Loucy (cell line): ENCODE measurements at regions not wholly inside any gene's neighbourhood (a gene's known extent, or its start where the extent isn't known, plus 50 kb on each side); places are given as distances from the start of the nearest gene placed in this dataset.

Experiments used
- EZH2phosphoT487 ChIP-seq: fragments of 200-600 bp; IDR thresholded peaks from 2 replicates; pipeline ENCODE4 v1.6.1; 2018; ENCODE audit warnings: antibody characterized with exemption, mild to moderate bottlenecking, moderate library complexity, borderline replicate concordance
- TF ChIP-seq, protein P1 (sequence below): fragments of 200-600 bp; sonication (generic); conservative IDR thresholded peaks from 2 replicates; pipeline ENCODE4 v1.5.1; 2014; ENCODE audit warnings: mild to moderate bottlenecking, antibody characterized with exemption, low read length

DNA sequence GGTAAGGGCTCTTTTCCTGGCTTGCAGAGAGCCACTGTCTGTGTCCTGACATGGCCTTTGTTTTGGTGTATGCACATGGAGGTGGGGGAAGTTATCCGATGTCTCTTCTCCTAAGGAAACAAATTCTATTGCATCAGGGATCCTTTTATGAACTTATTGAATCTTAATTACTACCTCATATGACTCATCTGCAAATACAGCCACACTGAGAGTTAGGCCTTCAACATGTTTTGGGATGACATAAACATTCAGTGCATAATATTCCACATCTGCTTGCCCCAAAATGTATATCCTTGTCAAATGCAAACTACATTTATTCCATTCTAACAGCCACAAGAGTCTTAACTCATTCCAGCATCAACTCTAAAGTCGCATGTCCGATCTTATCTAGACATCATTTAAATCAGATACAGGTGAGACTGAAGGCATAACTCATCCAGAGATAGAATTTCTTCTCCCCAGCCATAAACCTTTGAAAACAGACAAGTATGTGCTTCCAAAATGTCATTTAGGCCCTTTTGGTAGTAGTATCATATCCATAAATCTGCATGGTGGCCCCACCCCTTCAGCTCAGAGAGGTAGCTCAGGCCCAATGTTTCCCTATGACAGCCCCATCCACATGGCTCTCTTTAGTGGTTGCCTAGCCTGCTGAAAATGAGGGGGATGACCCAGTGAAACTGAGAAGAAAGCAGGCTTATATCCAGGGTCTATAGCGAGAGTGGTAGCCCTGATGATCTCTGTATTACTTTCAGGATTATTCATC, 289.5 kb upstream of the ALCAM start:
- TF ChIP-seq, protein P1, sequence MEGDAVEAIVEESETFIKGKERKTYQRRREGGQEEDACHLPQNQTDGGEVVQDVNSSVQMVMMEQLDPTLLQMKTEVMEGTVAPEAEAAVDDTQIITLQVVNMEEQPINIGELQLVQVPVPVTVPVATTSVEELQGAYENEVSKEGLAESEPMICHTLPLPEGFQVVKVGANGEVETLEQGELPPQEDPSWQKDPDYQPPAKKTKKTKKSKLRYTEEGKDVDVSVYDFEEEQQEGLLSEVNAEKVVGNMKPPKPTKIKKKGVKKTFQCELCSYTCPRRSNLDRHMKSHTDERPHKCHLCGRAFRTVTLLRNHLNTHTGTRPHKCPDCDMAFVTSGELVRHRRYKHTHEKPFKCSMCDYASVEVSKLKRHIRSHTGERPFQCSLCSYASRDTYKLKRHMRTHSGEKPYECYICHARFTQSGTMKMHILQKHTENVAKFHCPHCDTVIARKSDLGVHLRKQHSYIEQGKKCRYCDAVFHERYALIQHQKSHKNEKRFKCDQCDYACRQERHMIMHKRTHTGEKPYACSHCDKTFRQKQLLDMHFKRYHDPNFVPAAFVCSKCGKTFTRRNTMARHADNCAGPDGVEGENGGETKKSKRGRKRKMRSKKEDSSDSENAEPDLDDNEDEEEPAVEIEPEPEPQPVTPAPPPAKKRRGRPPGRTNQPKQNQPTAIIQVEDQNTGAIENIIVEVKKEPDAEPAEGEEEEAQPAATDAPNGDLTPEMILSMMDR = no peak
- TF ChIP-seq EZH2phosphoT487 = no peak
